IMR-90 (cell line): ENCODE measurements at regions not wholly inside any gene's neighbourhood (a gene's known extent, or its start where the extent isn't known, plus 50 kb on each side); places are given as distances from the start of the nearest gene placed in this dataset.

ENCODE experiments used
- ATAC-seq: fragments of 200-7000 bp; cut with Tn5 transposase; 2 replicates; pipeline ENCODE4 v1.9.1; 2020; ENCODE audit warnings: low read depth, mild to moderate bottlenecking, moderate library complexity
- BruUV-seq: library from RNA; stranded (reverse); fragments of 400-500 nt; replicated peaks from 2 replicates; lab custom pipeline; 2021; lab: Mats Ljungman, UMichigan
- CTCF ChIA-PET: fragments of 300-600 bp; formaldehyde crosslinking; extraction: SDS; loops from one replicate; lab custom pipeline; 2021; ENCODE audit warnings: antibody characterized with exemption; lab: Yijun Ruan, JAX
- POLR2A ChIA-PET: fragments of 300-600 bp; sonication (Branson Sonifier 250); formaldehyde crosslinking; loops from one replicate; lab custom pipeline; 2022; ENCODE audit warnings: antibody characterized with exemption; ENCODE audit not compliant: unreplicated experiment; lab: Charles Lee
- DNase-seq: peaks from one replicate; pipeline ENCODE4 v3.0.0; 2013
- H2AFZ ChIP-seq: replicated peaks from 2 replicates; pipeline ENCODE3; 2013; ENCODE audit warnings: low read length, mild to moderate bottlenecking; ENCODE audit not compliant: poor library complexity
- H2AK5ac ChIP-seq: 2 replicates; pipeline ENCODE4 v1.6.1; 2013; ENCODE audit warnings: low read depth, low read length, inconsistent platforms
- H2AK9ac ChIP-seq: replicated peaks from 2 replicates; pipeline ENCODE3; 2013; ENCODE audit warnings: mild to moderate bottlenecking, low read depth, low read length, moderate library complexity; ENCODE audit not compliant: poor library complexity
- H2BK120ac ChIP-seq: 2 replicates; pipeline ENCODE4 v1.6.1; 2013; ENCODE audit warnings: low read depth, low read length, inconsistent platforms
- H2BK15ac ChIP-seq: 3 replicates; pipeline ENCODE4 v1.6.1; 2013; ENCODE audit warnings: low read depth, low read length, inconsistent platforms
- H2BK20ac ChIP-seq: 2 replicates; pipeline ENCODE4 v1.6.1; 2013; ENCODE audit warnings: low read depth, mild to moderate bottlenecking, inconsistent platforms, low read length, moderate library complexity
- H2BK5ac ChIP-seq: 2 replicates; pipeline ENCODE4 v1.6.1; 2013; ENCODE audit warnings: mild to moderate bottlenecking, low read depth, low read length, inconsistent platforms; ENCODE audit not compliant: poor library complexity, severe bottlenecking
- H3K14ac ChIP-seq: replicated peaks from 2 replicates; pipeline ENCODE4 v1.6.1; 2013; ENCODE audit warnings: low read depth, low read length, inconsistent platforms
- H3K18ac ChIP-seq: 2 replicates; pipeline ENCODE4 v1.6.1; 2013; ENCODE audit warnings: low read depth, low read length, control low read depth
- H3K23ac ChIP-seq: 2 replicates; pipeline ENCODE4 v1.6.1; 2013; ENCODE audit warnings: low read depth, low read length, inconsistent platforms
- H3K27ac ChIP-seq: 2 replicates; pipeline ENCODE4 v1.5.1; 2013; ENCODE audit warnings: mild to moderate bottlenecking, control low read depth, low read length; ENCODE audit not compliant: insufficient read depth
- H3K27me3 ChIP-seq: 2 replicates; pipeline ENCODE4 v1.6.1; 2013; ENCODE audit warnings: low read length; ENCODE audit not compliant: control insufficient read depth, insufficient read depth
- H3K36me3 ChIP-seq: 2 replicates; pipeline ENCODE4 v1.6.1; 2013; ENCODE audit warnings: low read length, mixed read lengths; ENCODE audit not compliant: control insufficient read depth, insufficient read depth
- H3K4ac ChIP-seq: 2 replicates; pipeline ENCODE4 v1.6.1; 2013; ENCODE audit warnings: low read depth, low read length, inconsistent platforms
- H3K4me1 ChIP-seq: 2 replicates; pipeline ENCODE4 v1.6.1; 2013; ENCODE audit warnings: low read length, mixed read lengths; ENCODE audit not compliant: control insufficient read depth, insufficient read depth
- H3K4me2 ChIP-seq: 2 replicates; pipeline ENCODE4 v1.6.1; 2013; ENCODE audit warnings: low read depth, mild to moderate bottlenecking, control low read depth, low read length, moderate library complexity
- H3K4me3 ChIP-seq: 2 replicates; pipeline ENCODE4 v1.5.1; 2013; ENCODE audit warnings: low read depth, mild to moderate bottlenecking, control low read depth, low read length, moderate library complexity; ENCODE audit not compliant: insufficient read depth
- H3K56ac ChIP-seq: 2 replicates; pipeline ENCODE4 v1.6.1; 2013; ENCODE audit warnings: low read length, inconsistent platforms; ENCODE audit not compliant: insufficient read depth; ENCODE audit errors: extremely low read depth
- H3K79me1 ChIP-seq, 2 experiments: 2 replicates each; pipeline ENCODE4 v1.6.1; 2013; ENCODE audit warnings: low read length in 2 of 2, inconsistent platforms in 1 of 2, low read depth in 1 of 2
- H3K9ac ChIP-seq: 2 replicates; pipeline ENCODE4 v1.6.1; 2013; ENCODE audit warnings: low read depth, low read length, control low read depth
- H3K9me1 ChIP-seq: 2 replicates; pipeline ENCODE4 v1.6.1; 2013; ENCODE audit warnings: low read length, inconsistent platforms; ENCODE audit not compliant: insufficient read depth
- H3K9me3 ChIP-seq: 2 replicates; pipeline ENCODE4 v1.6.1; 2013; ENCODE audit warnings: low read length; ENCODE audit not compliant: control insufficient read depth, insufficient read depth
- H4K20me1 ChIP-seq: 2 replicates; pipeline ENCODE4 v1.6.1; 2013; ENCODE audit warnings: low read length, inconsistent platforms; ENCODE audit not compliant: insufficient read depth
- H4K5ac ChIP-seq: 2 replicates; pipeline ENCODE4 v1.6.1; 2013; ENCODE audit warnings: mild to moderate bottlenecking, low read depth, low read length, control low read depth
- H4K8ac ChIP-seq, 2 experiments: 2 replicates each; pipeline ENCODE4 v1.6.1; 2013; ENCODE audit warnings: low read depth in 2 of 2, low read length in 2 of 2, control low read depth in 1 of 2, inconsistent platforms in 1 of 2
- H4K91ac ChIP-seq: 2 replicates; pipeline ENCODE4 v1.6.1; 2013; ENCODE audit warnings: low read depth, low read length, inconsistent platforms; ENCODE audit not compliant: insufficient read depth
- CEBPB ChIP-seq: IDR thresholded peaks from 2 replicates; pipeline ENCODE4 v1.6.1; 2012; ENCODE audit warnings: low read depth, low read length, improper control_type of control experiment
- FOS ChIP-seq: fragments of 150-350 bp; IDR thresholded peaks from 2 replicates; pipeline ENCODE4 v1.6.1; 2016; ENCODE audit warnings: low read depth, low read length
- MAZ ChIP-seq: IDR thresholded peaks from 2 replicates; pipeline ENCODE4 v1.6.1; 2012; ENCODE audit warnings: low read depth, mild to moderate bottlenecking, low read length, improper control_type of control experiment, moderate library complexity, borderline replicate concordance
- NFE2L2 ChIP-seq: fragments of 150-350 bp; IDR thresholded peaks from 2 replicates; pipeline ENCODE4 v1.6.1; 2016; ENCODE audit warnings: low read depth, mild to moderate bottlenecking, low read length
- POLR2A ChIP-seq: IDR thresholded peaks from 2 replicates; pipeline ENCODE4 v1.6.1; 2012; ENCODE audit warnings: mild to moderate bottlenecking, low read depth, low read length
- SMC3 ChIP-seq: fragments of 150-350 bp; IDR thresholded peaks from 2 replicates; pipeline ENCODE4 v1.6.1; 2016; ENCODE audit warnings: low read depth, mild to moderate bottlenecking, antibody characterized with exemption, low read length, moderate library complexity
- WGBS, 2 experiments: methylation state at CpG; one replicate each; pipeline versions ENCODE4 v1.1.5 to v1.1.7; 2013; ENCODE audit warnings: missing lambda C conversion rate in 2 of 2; ENCODE audit not compliant: insufficient read length in 1 of 2; ENCODE audit errors: extremely low coverage in 2 of 2; 5-methylcytosine and 5-hydroxymethylcytosine counted together
- dilution Hi-C: fragments of 300-500 bp; cut with HindIII; formaldehyde crosslinking; loops from one replicate; pipeline ENCODE4 v1.14.3; 2018; ENCODE audit warnings: low sequenced_read_pairs; ENCODE audit not compliant: unreplicated experiment
- in situ Hi-C: fragments of 300-500 bp; cut with MboI; formaldehyde crosslinking; loops from 3 replicates; pipeline ENCODE4 v1.14.3; 2019; ENCODE audit warnings: low sequenced_read_pairs, inconsistent platforms, mixed read lengths
- intact Hi-C: fragments of 100-400 bp; cut with micrococcal nuclease; formaldehyde crosslinking; loops from 2 replicates; pipeline ENCODE4 v1.10.0; 2022
- TF ChIP-seq, protein P1 (sequence below): conservative IDR thresholded peaks from 2 replicates; pipeline ENCODE4 v1.5.1; 2012; ENCODE audit warnings: mild to moderate bottlenecking, low read depth, low read length, improper control_type of control experiment
- TF ChIP-seq, protein P2 (sequence below): fragments of 150-350 bp; IDR thresholded peaks from 2 replicates; pipeline ENCODE4 v1.6.1; 2017; ENCODE audit warnings: mild to moderate bottlenecking, antibody characterized with exemption, low read length, low read depth

DNA sequence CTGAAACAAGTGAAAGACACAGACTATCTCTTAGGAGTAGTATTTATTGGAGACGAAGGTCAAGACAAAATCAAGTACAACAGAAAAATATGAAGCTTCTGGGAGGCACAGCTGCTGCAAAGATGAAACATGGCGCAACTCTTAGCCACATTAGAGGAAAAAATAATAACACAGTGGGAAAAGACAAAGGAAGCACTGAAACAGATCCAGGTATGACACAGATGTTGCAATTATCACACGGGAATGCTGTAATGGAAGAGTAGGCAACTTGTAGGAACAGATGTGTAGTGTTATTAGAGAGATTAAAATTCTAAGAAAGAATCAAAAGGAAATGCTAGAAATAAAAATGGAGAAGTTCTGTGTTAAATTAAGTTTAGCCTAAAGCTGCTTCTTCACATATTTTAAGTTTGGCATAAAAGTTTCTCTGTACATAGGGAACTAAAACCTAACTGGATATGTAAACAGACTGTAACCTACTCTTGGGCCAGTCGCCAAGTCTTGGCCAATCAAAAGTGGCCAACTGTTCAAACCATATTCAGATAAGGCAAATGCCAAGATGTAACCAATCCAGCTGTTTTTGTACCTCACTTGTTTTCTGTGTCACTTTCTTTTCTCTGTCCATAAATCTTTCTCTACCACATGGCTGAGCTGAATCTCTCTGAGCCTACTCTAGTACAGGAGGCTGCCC lies 1132.0 kb upstream of the LRRTM3 start:
- no peak overlapping the region for H3K23ac ChIP-seq
- no peak overlapping the region for H3K18ac ChIP-seq
- ATAC-seq (no peak), DNase-seq (no peak)
- no peak overlapping the region for H2AFZ ChIP-seq
- H2BK120ac ChIP-seq: no peak overlapping the region
- H3K4me1 ChIP-seq: no peaks in the 10 kb centered on the region
- H2AK9ac ChIP-seq: no peak overlapping the region
- no peak overlapping the region for H4K5ac ChIP-seq
- H3K9ac ChIP-seq: no peak overlapping the region
- CTCF ChIA-PET: no interaction called here
- intact Hi-C loops (no loop called here), in situ Hi-C loops (no loop called here), dilution Hi-C loops (no loop called here)
- H4K20me1 ChIP-seq: no peaks in the 10 kb centered on the region
- no peak overlapping the region for H3K4me2 ChIP-seq
- H3K4me3 ChIP-seq: no peak overlapping the region
- H3K9me3 ChIP-seq: peaks cover 6% of the 10 kb centered on the region
- H4K91ac ChIP-seq: no peak overlapping the region
- TF ChIP-seq CEBPB (no peak), NFE2L2 (no peak), SMC3 (no peak), MAZ (no peak), FOS (no peak), POLR2A (no peak)
- TF ChIP-seq, protein P1, sequence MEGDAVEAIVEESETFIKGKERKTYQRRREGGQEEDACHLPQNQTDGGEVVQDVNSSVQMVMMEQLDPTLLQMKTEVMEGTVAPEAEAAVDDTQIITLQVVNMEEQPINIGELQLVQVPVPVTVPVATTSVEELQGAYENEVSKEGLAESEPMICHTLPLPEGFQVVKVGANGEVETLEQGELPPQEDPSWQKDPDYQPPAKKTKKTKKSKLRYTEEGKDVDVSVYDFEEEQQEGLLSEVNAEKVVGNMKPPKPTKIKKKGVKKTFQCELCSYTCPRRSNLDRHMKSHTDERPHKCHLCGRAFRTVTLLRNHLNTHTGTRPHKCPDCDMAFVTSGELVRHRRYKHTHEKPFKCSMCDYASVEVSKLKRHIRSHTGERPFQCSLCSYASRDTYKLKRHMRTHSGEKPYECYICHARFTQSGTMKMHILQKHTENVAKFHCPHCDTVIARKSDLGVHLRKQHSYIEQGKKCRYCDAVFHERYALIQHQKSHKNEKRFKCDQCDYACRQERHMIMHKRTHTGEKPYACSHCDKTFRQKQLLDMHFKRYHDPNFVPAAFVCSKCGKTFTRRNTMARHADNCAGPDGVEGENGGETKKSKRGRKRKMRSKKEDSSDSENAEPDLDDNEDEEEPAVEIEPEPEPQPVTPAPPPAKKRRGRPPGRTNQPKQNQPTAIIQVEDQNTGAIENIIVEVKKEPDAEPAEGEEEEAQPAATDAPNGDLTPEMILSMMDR: no peak
- TF ChIP-seq, protein P2, sequence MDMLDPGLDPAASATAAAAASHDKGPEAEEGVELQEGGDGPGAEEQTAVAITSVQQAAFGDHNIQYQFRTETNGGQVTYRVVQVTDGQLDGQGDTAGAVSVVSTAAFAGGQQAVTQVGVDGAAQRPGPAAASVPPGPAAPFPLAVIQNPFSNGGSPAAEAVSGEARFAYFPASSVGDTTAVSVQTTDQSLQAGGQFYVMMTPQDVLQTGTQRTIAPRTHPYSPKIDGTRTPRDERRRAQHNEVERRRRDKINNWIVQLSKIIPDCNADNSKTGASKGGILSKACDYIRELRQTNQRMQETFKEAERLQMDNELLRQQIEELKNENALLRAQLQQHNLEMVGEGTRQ: no peak
- no peak overlapping the region for H2AK5ac ChIP-seq
- no TSS peak for BruUV-seq
- WGBS, 2 experiments: 50% methylated on average over 1 of the region's 4 CpGs; no CpG with 5 or more reads in 1 of the 2 experiments
- H3K9me1 ChIP-seq: no peaks in the 10 kb centered on the region
- no peaks in the 10 kb centered on the region for H3K79me1 ChIP-seq
- no peak overlapping the region for H3K14ac ChIP-seq
- no peaks in the 10 kb centered on the region for H3K36me3 ChIP-seq
- H3K56ac ChIP-seq: no peak overlapping the region
- no peak overlapping the region for H2BK15ac ChIP-seq
- H2BK20ac ChIP-seq: no peak overlapping the region
- POLR2A ChIA-PET: no interaction called here
- no peaks in the 10 kb centered on the region for H3K27me3 ChIP-seq
- no peak overlapping the region for H2BK5ac ChIP-seq
- no peak overlapping the region for H3K4ac ChIP-seq
- no peak overlapping the region for H3K27ac ChIP-seq
- H4K8ac ChIP-seq: no peak overlapping the region
